BLaER1 (cell line): ENCODE measurements at regions not wholly inside any gene's neighbourhood (a gene's known extent, or its start where the extent isn't known, plus 50 kb on each side); places are given as distances from the start of the nearest gene placed in this dataset.
A peak's percentile ranks its signal among the peaks of the same experiment; 100 is the strongest.

Experiments used
- H3K27ac ChIP-seq: shearing (Covaris generic); formaldehyde crosslinking; 2 replicates; pipeline ENCODE4 v1.8.1; 2022
- H3K27me3 ChIP-seq: shearing (Covaris generic); formaldehyde crosslinking; 2 replicates; pipeline ENCODE4 v1.8.1; 2022
- H3K36me3 ChIP-seq: shearing (Covaris generic); formaldehyde crosslinking; 2 replicates; pipeline ENCODE4 v1.8.1; 2022
- H3K4me1 ChIP-seq: shearing (Covaris generic); formaldehyde crosslinking; 2 replicates; pipeline ENCODE4 v1.8.1; 2022
- H3K4me2 ChIP-seq: shearing (Covaris generic); formaldehyde crosslinking; 2 replicates; pipeline ENCODE4 v1.8.1; 2022
- H3K4me3 ChIP-seq: shearing (Covaris generic); formaldehyde crosslinking; 2 replicates; pipeline ENCODE4 v1.8.1; 2022
- H3K9ac ChIP-seq: shearing (Covaris generic); formaldehyde crosslinking; 2 replicates; pipeline ENCODE4 v1.8.1; 2022
- H3K9me3 ChIP-seq: shearing (Covaris generic); formaldehyde crosslinking; 2 replicates; pipeline ENCODE4 v1.8.1; 2022
- H4K20me1 ChIP-seq: shearing (Covaris generic); formaldehyde crosslinking; 2 replicates; pipeline ENCODE4 v1.8.1; 2022
- Cebpa-rat ChIP-seq: shearing (Covaris generic); IDR thresholded peaks from 2 replicates; pipeline ENCODE4 v1.8.1; 2022

DNA sequence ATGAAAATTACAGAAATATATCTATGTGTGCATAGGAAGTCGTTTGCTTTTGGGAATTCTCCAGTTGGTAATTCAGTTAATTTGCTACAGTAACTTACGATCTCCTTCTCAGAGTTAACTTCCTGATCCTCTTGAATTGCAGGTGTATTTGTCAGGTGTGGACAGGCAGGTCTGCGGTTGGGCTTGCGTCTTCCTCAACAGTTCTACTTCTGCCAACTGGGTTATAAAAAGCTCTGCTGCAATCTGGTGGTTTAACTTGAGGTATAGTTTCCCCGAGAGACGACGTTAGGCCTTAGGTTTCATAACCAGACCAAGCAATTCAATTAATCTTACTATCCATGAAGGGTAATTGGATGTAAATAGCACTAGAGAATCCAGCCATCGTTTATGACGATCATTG lies 88.2 kb downstream of the GABPA start:
- Histone ChIP-seq H3K4me1 (peaks cover 46% of the 10 kb centered on the region), H3K36me3 (no peaks in the 10 kb centered on the region), H4K20me1 (no peaks in the 10 kb centered on the region), H3K9ac (no peak overlapping the region), H3K9me3 (peaks cover 10% of the 10 kb centered on the region), H3K4me3 (no peak overlapping the region), H3K4me2 (peak overlapping the region; percentile 45), H3K27me3 (no peaks in the 10 kb centered on the region), H3K27ac (no peak overlapping the region)
- TF ChIP-seq Cebpa-rat, result no peak

DNA sequence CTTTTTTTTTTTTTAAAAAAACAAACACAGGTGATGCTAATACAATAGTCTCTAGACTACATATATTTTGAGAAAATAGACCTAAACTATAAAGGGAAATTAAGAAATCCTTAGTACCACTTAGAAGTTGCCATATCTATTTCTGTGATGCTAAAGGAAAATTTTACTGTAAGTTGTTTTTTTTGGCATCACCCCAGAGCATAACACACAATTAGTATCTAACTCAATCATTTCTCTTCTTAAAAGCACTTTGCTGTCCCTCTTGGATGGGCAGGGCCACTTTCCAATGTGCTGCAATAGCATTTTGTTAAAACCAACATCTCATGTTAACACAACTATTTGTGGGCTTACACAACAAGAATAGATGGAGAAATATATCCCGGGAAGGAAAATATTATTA lies 91.9 kb downstream of the GABPA start:
- Histone ChIP-seq H3K9ac (no peak overlapping the region), H3K9me3 (peaks cover 10% of the 10 kb centered on the region), H3K4me2 (no peak overlapping the region), H3K4me3 (no peak overlapping the region), H3K36me3 (no peaks in the 10 kb centered on the region), H4K20me1 (no peaks in the 10 kb centered on the region), H3K27me3 (no peaks in the 10 kb centered on the region), H3K4me1 (peaks cover 36% of the 10 kb centered on the region), H3K27ac (no peak overlapping the region)
- TF ChIP-seq Cebpa-rat, result no peak

DNA sequence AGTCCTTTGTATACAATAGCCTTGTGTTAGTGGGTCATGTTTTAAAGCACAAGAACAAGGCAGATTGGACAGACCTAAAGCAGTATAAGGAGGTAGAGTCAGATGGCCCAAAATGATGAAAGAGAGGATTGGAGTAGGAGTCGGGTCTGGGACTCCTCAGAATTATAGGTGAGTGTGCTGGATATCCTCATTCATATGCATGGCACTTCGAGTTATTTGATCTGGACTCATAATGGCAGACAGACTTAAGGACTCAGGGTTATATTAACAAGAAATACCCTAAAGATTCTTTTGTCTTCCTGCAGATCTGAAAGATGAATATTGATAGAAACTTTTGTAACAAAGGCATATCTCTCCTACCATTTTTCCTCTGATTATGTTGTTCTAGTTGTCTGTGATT lies 92.7 kb downstream of the GABPA start:
- H4K20me1 ChIP-seq, result no peaks in the 10 kb centered on the region
- peaks cover 36% of the 10 kb centered on the region for H3K4me1 ChIP-seq
- TF ChIP-seq Cebpa-rat, result no peak
- no peaks in the 10 kb centered on the region for H3K36me3 ChIP-seq
- peaks cover 14% of the 10 kb centered on the region for H3K9me3 ChIP-seq
- no peak overlapping the region for H3K9ac ChIP-seq
- no peak overlapping the region for H3K27ac ChIP-seq
- H3K27me3 ChIP-seq, result no peaks in the 10 kb centered on the region
- no peak overlapping the region for H3K4me3 ChIP-seq
- H3K4me2 ChIP-seq, result no peak overlapping the region
